Ishikawa (cell line): ENCODE measurements at regions not wholly inside any gene's neighbourhood (a gene's known extent, or its start where the extent isn't known, plus 50 kb on each side); places are given as distances from the start of the nearest gene placed in this dataset.
A peak's percentile ranks its signal among the peaks of the same experiment; 100 is the strongest.

ENCODE experiments used
- CEBPB ChIP-seq: IDR thresholded peaks from 2 replicates; pipeline ENCODE4 v1.6.1; 2012
- CREB1 ChIP-seq: IDR thresholded peaks from 2 replicates; pipeline ENCODE4 v1.6.1; 2012; ENCODE audit warnings: low read depth
- EGR1 ChIP-seq: IDR thresholded peaks from 2 replicates; pipeline ENCODE4 v1.6.1; 2012
- EP300 ChIP-seq: IDR thresholded peaks from 2 replicates; pipeline ENCODE4 v1.6.1; 2012; ENCODE audit warnings: borderline replicate concordance
- FOXM1 ChIP-seq: IDR thresholded peaks from 2 replicates; pipeline ENCODE4 v1.6.1; 2012; ENCODE audit warnings: low read depth, borderline replicate concordance
- NFIC ChIP-seq: IDR thresholded peaks from 2 replicates; pipeline ENCODE4 v1.6.1; 2012
- RAD21 ChIP-seq: IDR thresholded peaks from 2 replicates; pipeline ENCODE4 v1.6.1; 2012; ENCODE audit warnings: low read depth
- TAF1 ChIP-seq: IDR thresholded peaks from 2 replicates; pipeline ENCODE4 v1.6.1; 2012; ENCODE audit warnings: low read depth, mild to moderate bottlenecking
- TCF12 ChIP-seq: IDR thresholded peaks from 2 replicates; pipeline ENCODE4 v1.6.1; 2012; ENCODE audit warnings: low read depth
- TEAD4 ChIP-seq: IDR thresholded peaks from 2 replicates; pipeline ENCODE4 v1.6.1; 2012
- YY1 ChIP-seq: IDR thresholded peaks from 2 replicates; pipeline ENCODE4 v1.6.1; 2012; ENCODE audit warnings: low read depth
- ZBTB7A ChIP-seq: IDR thresholded peaks from 2 replicates; pipeline ENCODE4 v1.6.1; 2012; ENCODE audit warnings: low read depth
- TF ChIP-seq, protein P1 (sequence below): IDR thresholded peaks from 2 replicates; pipeline ENCODE4 v1.6.1; 2012
- TF ChIP-seq, protein P2 (sequence below): IDR thresholded peaks from 2 replicates; pipeline ENCODE4 v1.6.1; 2012; ENCODE audit warnings: low read depth, mild to moderate bottlenecking
- TF ChIP-seq, protein P3 (sequence below): IDR thresholded peaks from 2 replicates; pipeline ENCODE4 v1.6.1; 2012

DNA sequence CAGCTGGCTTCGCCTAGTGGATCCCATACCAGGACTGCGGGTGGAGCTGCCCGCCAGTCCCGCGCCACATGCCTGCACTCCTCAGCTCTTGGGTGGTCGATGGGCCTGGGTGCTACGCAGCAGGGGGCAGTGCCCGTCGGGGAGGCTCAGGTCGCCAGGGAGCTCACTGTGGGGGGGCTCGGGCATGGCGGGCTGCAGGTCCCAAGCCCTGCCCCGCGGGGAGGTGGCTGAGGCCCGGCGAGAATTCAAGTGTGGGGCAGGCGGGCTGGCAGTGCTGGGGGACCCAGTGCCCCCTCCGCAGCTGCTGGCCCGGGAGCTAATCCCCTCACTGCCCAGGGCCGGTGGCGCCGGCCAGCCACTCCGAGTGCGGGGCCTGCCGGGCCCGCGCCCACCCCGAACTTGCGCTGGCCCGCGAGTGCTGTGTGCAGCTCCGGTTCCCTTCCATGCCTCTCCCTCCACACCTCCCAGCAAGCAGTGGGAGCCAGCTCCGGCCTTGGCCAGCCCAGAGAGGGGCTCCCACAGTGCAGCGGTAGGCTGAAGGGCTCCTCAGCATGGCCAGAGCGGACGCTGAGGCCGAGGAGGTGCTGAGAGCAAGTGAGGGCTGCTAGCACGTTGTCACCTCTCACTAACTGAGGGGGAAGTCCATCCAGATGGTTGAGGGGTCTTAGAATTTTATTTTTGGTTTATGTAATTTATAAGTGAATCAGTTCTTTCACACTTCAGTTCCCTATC lies 85.2 kb upstream of the HMCN1 start:
- no peak for TF ChIP-seq CREB1
- TF ChIP-seq, protein P1, sequence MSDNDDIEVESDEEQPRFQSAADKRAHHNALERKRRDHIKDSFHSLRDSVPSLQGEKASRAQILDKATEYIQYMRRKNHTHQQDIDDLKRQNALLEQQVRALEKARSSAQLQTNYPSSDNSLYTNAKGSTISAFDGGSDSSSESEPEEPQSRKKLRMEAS: no peak
- no peak for TF ChIP-seq ZBTB7A
- no peak for TF ChIP-seq TEAD4
- TF ChIP-seq, protein P2, sequence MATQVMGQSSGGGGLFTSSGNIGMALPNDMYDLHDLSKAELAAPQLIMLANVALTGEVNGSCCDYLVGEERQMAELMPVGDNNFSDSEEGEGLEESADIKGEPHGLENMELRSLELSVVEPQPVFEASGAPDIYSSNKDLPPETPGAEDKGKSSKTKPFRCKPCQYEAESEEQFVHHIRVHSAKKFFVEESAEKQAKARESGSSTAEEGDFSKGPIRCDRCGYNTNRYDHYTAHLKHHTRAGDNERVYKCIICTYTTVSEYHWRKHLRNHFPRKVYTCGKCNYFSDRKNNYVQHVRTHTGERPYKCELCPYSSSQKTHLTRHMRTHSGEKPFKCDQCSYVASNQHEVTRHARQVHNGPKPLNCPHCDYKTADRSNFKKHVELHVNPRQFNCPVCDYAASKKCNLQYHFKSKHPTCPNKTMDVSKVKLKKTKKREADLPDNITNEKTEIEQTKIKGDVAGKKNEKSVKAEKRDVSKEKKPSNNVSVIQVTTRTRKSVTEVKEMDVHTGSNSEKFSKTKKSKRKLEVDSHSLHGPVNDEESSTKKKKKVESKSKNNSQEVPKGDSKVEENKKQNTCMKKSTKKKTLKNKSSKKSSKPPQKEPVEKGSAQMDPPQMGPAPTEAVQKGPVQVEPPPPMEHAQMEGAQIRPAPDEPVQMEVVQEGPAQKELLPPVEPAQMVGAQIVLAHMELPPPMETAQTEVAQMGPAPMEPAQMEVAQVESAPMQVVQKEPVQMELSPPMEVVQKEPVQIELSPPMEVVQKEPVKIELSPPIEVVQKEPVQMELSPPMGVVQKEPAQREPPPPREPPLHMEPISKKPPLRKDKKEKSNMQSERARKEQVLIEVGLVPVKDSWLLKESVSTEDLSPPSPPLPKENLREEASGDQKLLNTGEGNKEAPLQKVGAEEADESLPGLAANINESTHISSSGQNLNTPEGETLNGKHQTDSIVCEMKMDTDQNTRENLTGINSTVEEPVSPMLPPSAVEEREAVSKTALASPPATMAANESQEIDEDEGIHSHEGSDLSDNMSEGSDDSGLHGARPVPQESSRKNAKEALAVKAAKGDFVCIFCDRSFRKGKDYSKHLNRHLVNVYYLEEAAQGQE: no peak
- TF ChIP-seq TCF12: no peak
- no peak for TF ChIP-seq EP300
- no peak for TF ChIP-seq EGR1

DNA sequence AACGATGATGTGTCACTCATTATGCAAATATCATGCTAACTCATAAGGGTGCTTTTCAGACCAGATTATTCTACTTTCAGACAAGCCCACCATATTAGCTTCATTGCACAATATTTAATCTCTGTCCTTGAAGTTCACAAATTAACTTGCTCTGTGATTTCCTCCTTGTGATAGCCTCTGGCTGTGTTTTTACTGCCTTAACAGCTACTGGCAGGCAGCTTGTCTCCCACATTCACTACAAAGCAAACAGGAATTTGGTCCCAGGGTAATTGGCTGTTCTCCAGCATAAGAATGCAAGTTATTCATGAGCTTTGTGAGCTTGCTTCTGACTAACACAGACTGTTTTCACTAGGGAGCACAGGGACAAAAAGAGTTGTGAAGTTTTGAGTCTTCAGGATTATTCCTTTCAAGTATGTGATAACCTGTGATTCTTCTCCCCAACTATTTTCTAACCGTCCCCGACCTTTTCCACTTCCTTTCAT lies 87.9 kb upstream of the HMCN1 start:
- TF ChIP-seq, protein P3, sequence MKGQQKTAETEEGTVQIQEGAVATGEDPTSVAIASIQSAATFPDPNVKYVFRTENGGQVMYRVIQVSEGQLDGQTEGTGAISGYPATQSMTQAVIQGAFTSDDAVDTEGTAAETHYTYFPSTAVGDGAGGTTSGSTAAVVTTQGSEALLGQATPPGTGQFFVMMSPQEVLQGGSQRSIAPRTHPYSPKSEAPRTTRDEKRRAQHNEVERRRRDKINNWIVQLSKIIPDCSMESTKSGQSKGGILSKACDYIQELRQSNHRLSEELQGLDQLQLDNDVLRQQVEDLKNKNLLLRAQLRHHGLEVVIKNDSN: no peak
- peak; percentile 13; the same call in 1 of the 2 replicates for TF ChIP-seq RAD21
- peak; percentile 84 for TF ChIP-seq TEAD4
- TF ChIP-seq EGR1: no peak
- TF ChIP-seq CEBPB: peak; percentile 95
- TF ChIP-seq, protein P2: no peak
- TF ChIP-seq NFIC: peak; percentile 90
- TF ChIP-seq TCF12: peak; percentile 55; the same call in 1 of the 2 replicates
- no peak for TF ChIP-seq FOXM1
- TF ChIP-seq, protein P1: peak; percentile 28; the same call in 1 of the 2 replicates
- TF ChIP-seq ZBTB7A: no peak
- no peak for TF ChIP-seq TAF1
- no peak for TF ChIP-seq CREB1
- TF ChIP-seq YY1: no peak
- TF ChIP-seq EP300: peak; percentile 41; the same call in 1 of the 2 replicates

DNA sequence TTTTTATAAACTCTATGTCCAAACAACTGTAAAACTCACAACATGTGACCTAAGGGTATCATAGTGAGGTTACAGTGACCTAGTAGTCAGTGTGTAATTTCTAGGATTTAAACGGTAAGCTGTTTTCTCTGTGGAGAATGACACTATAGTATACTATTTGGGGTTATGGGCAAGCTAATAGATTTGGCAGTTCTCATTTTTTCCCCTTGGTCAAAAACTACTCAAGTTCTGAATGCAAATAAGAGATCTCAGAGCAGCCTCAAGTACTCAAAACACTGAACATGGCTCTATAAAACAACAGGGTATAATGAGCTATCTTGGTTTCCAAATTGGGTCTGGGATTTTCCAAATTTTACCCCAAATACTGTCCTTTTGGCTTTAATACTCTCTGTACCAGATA lies 88.5 kb upstream of the HMCN1 start:
- TF ChIP-seq TAF1 (no peak), TEAD4 (no peak), ZBTB7A (no peak), RAD21 (no peak), TCF12 (no peak), EGR1 (no peak), CREB1 (no peak), EP300 (no peak), NFIC (no peak), YY1 (no peak), CEBPB (no peak), FOXM1 (no peak)
- TF ChIP-seq, protein P2: no peak
- TF ChIP-seq, protein P3: no peak
- TF ChIP-seq, protein P1: no peak

DNA sequence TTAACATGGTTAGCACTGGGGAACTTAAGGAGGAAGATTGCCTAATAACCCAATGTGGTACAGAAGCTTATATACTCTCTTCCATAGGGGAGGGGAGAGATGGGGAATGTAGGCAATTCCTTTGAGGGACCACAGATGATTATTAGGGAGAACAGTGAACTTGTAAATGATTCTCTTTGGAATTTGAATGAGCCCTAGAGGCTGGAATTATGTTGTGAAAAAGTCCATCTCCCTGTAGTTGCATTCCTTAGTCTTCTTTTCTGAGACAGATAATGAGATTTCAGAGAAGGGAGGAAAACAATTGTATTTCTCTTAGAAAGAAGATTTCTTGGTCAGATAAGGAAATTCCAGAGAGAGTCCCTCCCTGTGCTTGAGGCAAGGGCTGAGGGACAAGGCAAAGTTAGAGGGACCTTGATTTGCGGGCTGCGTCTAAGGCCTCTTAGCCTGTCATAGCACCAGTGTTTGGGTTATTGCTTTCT lies 89.0 kb upstream of the HMCN1 start:
- TF ChIP-seq, protein P1: no peak
- TF ChIP-seq FOXM1 (no peak), CREB1 (no peak), TEAD4 (no peak), TCF12 (no peak), NFIC (no peak), YY1 (no peak), RAD21 (no peak), TAF1 (no peak), EP300 (no peak), CEBPB (no peak), ZBTB7A (no peak), EGR1 (no peak)
- TF ChIP-seq, protein P2: no peak
- TF ChIP-seq, protein P3: no peak
